Panc1 (cell line): ENCODE measurements at regions not wholly inside any gene's neighbourhood (a gene's known extent, or its start where the extent isn't known, plus 50 kb on each side); places are given as distances from the start of the nearest gene placed in this dataset.
A peak's percentile ranks its signal among the peaks of the same experiment; 100 is the strongest.
"Not testable (repeated sequence)": the region's sequence is repeated elsewhere in the genome, so short reads cannot be mapped to it uniquely, and the experiment has no call there.

ENCODE experiments used
- ATAC-seq: fragments of 200-7000 bp; cut with Tn5 transposase; 2 replicates; pipeline ENCODE4 v1.9.1; 2020; ENCODE audit warnings: mild to moderate bottlenecking, moderate library complexity
- BruUV-seq: library from RNA; stranded (reverse); fragments of 400-500 nt; replicated peaks from 2 replicates; lab custom pipeline; 2021; lab: Mats Ljungman, UMichigan
- CTCF ChIA-PET: fragments of 300-600 bp; sonication (Branson Sonifier 250); formaldehyde crosslinking; loops from one replicate; lab custom pipeline; 2022; ENCODE audit warnings: antibody characterized with exemption; lab: Charles Lee
- POLR2A ChIA-PET: fragments of 300-600 bp; sonication (Branson Sonifier 250); formaldehyde crosslinking; loops from one replicate; lab custom pipeline; 2022; ENCODE audit warnings: antibody characterized with exemption; lab: Charles Lee
- DNase-seq: peaks from one replicate; pipeline ENCODE4 v3.0.0-alpha.2; 2010; ENCODE audit warnings: low read depth, low spot score
- H3K27ac ChIP-seq: 2 replicates; pipeline ENCODE4 v1.5.1; 2011; ENCODE audit warnings: mild to moderate bottlenecking, low read length, inconsistent platforms
- H3K27me3 ChIP-seq: fragments of 200-500 bp; sonication (Bioruptor generic); 2 replicates; pipeline ENCODE4 v1.6.0; 2014; ENCODE audit warnings: low read length, inconsistent platforms; ENCODE audit not compliant: control insufficient read depth, insufficient read depth
- H3K36me3 ChIP-seq: fragments of 200-500 bp; sonication (Bioruptor generic); 2 replicates; pipeline ENCODE4 v1.5.1; 2014; ENCODE audit warnings: inconsistent platforms, mild to moderate bottlenecking, low read length, moderate library complexity; ENCODE audit not compliant: control insufficient read depth, insufficient read depth
- H3K4me1 ChIP-seq: 2 replicates; pipeline ENCODE4 v1.5.1; 2011; ENCODE audit warnings: inconsistent platforms, mild to moderate bottlenecking, low read length, moderate library complexity; ENCODE audit not compliant: control insufficient read depth, insufficient read depth
- H3K4me3 ChIP-seq, 2 experiments: 2 replicates each; pipeline ENCODE4 v1.5.1; 2011 to 2012; ENCODE audit warnings: low read depth in 2 of 2, low read length in 2 of 2, mild to moderate bottlenecking in 2 of 2, inconsistent platforms in 1 of 2, moderate library complexity in 1 of 2
- H3K9me3 ChIP-seq: fragments of 200-500 bp; sonication (Bioruptor generic); 2 replicates; pipeline ENCODE4 v1.5.1; 2014; ENCODE audit warnings: low read depth, mild to moderate bottlenecking, inconsistent platforms, low read length, moderate library complexity; ENCODE audit not compliant: control insufficient read depth, insufficient read depth
- CTCF ChIP-seq: fragments of 450-650 bp; IDR thresholded peaks from 2 replicates; pipeline ENCODE4 v1.5.1; 2017; ENCODE audit warnings: mild to moderate bottlenecking
- POLR2AphosphoS5 ChIP-seq: IDR thresholded peaks from 2 replicates; pipeline ENCODE4 v1.6.1; 2012; ENCODE audit warnings: mild to moderate bottlenecking, low read depth, low read length, moderate library complexity
- REST ChIP-seq, 2 experiments: IDR thresholded peaks; 2 replicates each; pipeline ENCODE4 v1.6.1; 2011 to 2012; ENCODE audit warnings: low read depth in 2 of 2, control low read depth in 1 of 2, low read length in 1 of 2, mild to moderate bottlenecking in 1 of 2, moderate library complexity in 1 of 2; ENCODE audit not compliant: insufficient read depth in 1 of 2
- SIN3A ChIP-seq: IDR thresholded peaks from 2 replicates; pipeline ENCODE4 v1.6.1; 2012; ENCODE audit warnings: low read depth, mild to moderate bottlenecking, low read length, moderate library complexity, borderline replicate concordance; ENCODE audit not compliant: insufficient read depth
- in situ Hi-C: cut with HindIII; loops from 2 replicates; pipeline ENCODE4 v1.10.0; 2016; ENCODE audit warnings: low sequenced_read_pairs, low pct_unique_long_range_greater_than_20kb
- intact Hi-C: fragments of 100-400 bp; cut with micrococcal nuclease; formaldehyde crosslinking; loops from one replicate; pipeline ENCODE4 v1.10.0; 2022; ENCODE audit not compliant: unreplicated experiment

GRCh38 chr12:96085475-96085874 is 50.1 kb upstream of the LTA4H start:
- ATAC-seq (no peak), DNase-seq (no peak)
- H3K27me3 ChIP-seq, result no peaks in the 10 kb centered on the region
- H3K4me1 ChIP-seq, result no peaks in the 10 kb centered on the region
- no peaks in the 10 kb centered on the region for H3K36me3 ChIP-seq
- H3K4me3 ChIP-seq, result no peak overlapping the region
- no TSS peak for BruUV-seq
- no peak overlapping the region for H3K27ac ChIP-seq
- POLR2A ChIA-PET, result no interaction called here
- no peaks in the 10 kb centered on the region; the same call in 1 of the 2 replicates for H3K9me3 ChIP-seq
- intact Hi-C loops (no loop called here), in situ Hi-C loops (no loop called here)
- CTCF ChIA-PET, result interaction anchor here (0.6 kb wide), 1 partner anchor 9 kb away, joined by 5 read pairs; no protein-coding TSS in a partner anchor
- TF ChIP-seq REST (IDR thresholded peaks at IDR 0.05; ENCODE audit: insufficient read depth in 1 of 2, low read depth in 2 of 2, low read length in 1 of 2) (no peak), CTCF (no peak), SIN3A (no peak)

- in situ Hi-C loops, intact Hi-C loops, H3K4me3 ChIP-seq, DNase-seq, CTCF ChIA-PET, H3K9me3 ChIP-seq, ATAC-seq, H3K4me1 ChIP-seq, POLR2A ChIA-PET, H3K36me3 ChIP-seq, H3K27me3 ChIP-seq, BruUV-seq, H3K27ac ChIP-seq: not testable (repeated sequence)
Observed at GRCh38 chr12:96086190-96086589, 50.8 kb upstream of the LTA4H start.

- Histone ChIP-seq H3K4me1 (no peaks in the 10 kb centered on the region), H3K9me3 (no peaks in the 10 kb centered on the region), H3K4me3 (no peak overlapping the region), H3K27me3 (no peaks in the 10 kb centered on the region), H3K36me3 (no peaks in the 10 kb centered on the region), H3K27ac (no peak overlapping the region)
- ATAC-seq, result 0 out of 2 replicates have a peak, but pooled peaks have one; percentile 48
- intact Hi-C loops (no loop called here), in situ Hi-C loops (no loop called here)
- BruUV-seq, result no TSS peak
- no peak for TF ChIP-seq SIN3A
- peak; percentile 51 for TF ChIP-seq CTCF
- no peak for TF ChIP-seq POLR2AphosphoS5
- POLR2A ChIA-PET, result no interaction called here
- CTCF ChIA-PET, result no interaction called here
- no peak for DNase-seq
Observed at GRCh38 chr12:96091833-96092232, 56.4 kb upstream of the LTA4H start.
